HG03060 (cell line): ENCODE measurements at regions not wholly inside any gene's neighbourhood (a gene's known extent, or its start where the extent isn't known, plus 50 kb on each side); places are given as distances from the start of the nearest gene placed in this dataset.

Source experiments
- ATAC-seq: cut with Tn5 transposase; IDR thresholded peaks from one replicate; pipeline ENCODE4 v1.9.1; 2021; ENCODE audit warnings: low read depth, moderate number of reproducible peaks; ENCODE audit not compliant: unreplicated experiment

GRCh38 chr7:131008840-131009711 is 275.1 kb upstream of the KLF14 start:
- no peak for ATAC-seq

- ATAC-seq, result no peak
These were observed 276.2 kb upstream of the KLF14 start for GRCh38 chr7:131010029-131010716.

- no peak for ATAC-seq
These were observed 276.9 kb upstream of the KLF14 start for GRCh38 chr7:131010717-131011431.

- no peak for ATAC-seq
These were observed 277.4 kb upstream of the KLF14 start for GRCh38 chr7:131011432-131011742.

- ATAC-seq, result no peak
These were observed 278.0 kb upstream of the KLF14 start for GRCh38 chr7:131011976-131012375.

- no peak for ATAC-seq
These were observed 278.5 kb upstream of the KLF14 start for GRCh38 chr7:131012477-131013031.

GRCh38 chr7:131013716-131014115 is 279.7 kb upstream of the KLF14 start:
- ATAC-seq, result no peak

- ATAC-seq, result no peak
These were observed 281.1 kb upstream of the KLF14 start for GRCh38 chr7:131014906-131015656.

- no peak for ATAC-seq
These were observed 281.6 kb upstream of the KLF14 start for GRCh38 chr7:131015657-131015958.

GRCh38 chr7:131016230-131016629 is 282.2 kb upstream of the KLF14 start:
- ATAC-seq, result no peak

- ATAC-seq, result no peak
These were observed 285.3 kb upstream of the KLF14 start for GRCh38 chr7:131019351-131019750.

- ATAC-seq, result no peak
These were observed 286.8 kb upstream of the KLF14 start for GRCh38 chr7:131020759-131021261.

GRCh38 chr7:131021460-131021859 is 287.5 kb upstream of the KLF14 start:
- no peak for ATAC-seq

- ATAC-seq, result no peak
These were observed 287.9 kb upstream of the KLF14 start for GRCh38 chr7:131021902-131022301.

- no peak for ATAC-seq
These were observed 292.4 kb upstream of the KLF14 start for GRCh38 chr7:131026297-131027000.

- ATAC-seq, result no peak
These were observed 293.3 kb upstream of the KLF14 start for GRCh38 chr7:131027287-131027773.

GRCh38 chr7:131028295-131028694 is 294.3 kb upstream of the KLF14 start:
- ATAC-seq, result no peak

- ATAC-seq, result no peak
These were observed 295.0 kb upstream of the KLF14 start for GRCh38 chr7:131029002-131029401.

GRCh38 chr7:131031099-131031868 is 296.4 kb upstream of the MKLN1 start:
- ATAC-seq, result peak; percentile 56
